ENCODE measurements at regions not wholly inside any gene's neighbourhood (a gene's known extent, or its start where the extent isn't known, plus 50 kb on each side); places are given as distances from the start of the nearest gene placed in this dataset.

GRCh38 chr5:3412146-3412545 lies 183.5 kb upstream of the IRX1 start:
- Histone ChIP-seq H3K4me2 (no peak overlapping the region), H3K27ac (no peak overlapping the region), H3K9me3 (0 out of 3 replicates have a peak, but pooled peaks cover 4% of the 10 kb centered on the region), H3K4me3 (no peak overlapping the region), H3K4me1 (no peaks in the 10 kb centered on the region)
- DNase-seq (ENCODE audit: low read depth in 1 of 2, low spot score in 1 of 2) (no peak), ATAC-seq (no peak), FAIRE-seq (no peak)
- WGBS (ENCODE audit: missing lambda C conversion rate) = 0% methylated on average over 1 of the region's 1 CpG
- no peak for TF ChIP-seq EHMT2 (IDR thresholded peaks at IDR 0.05; ENCODE audit: low read depth)
- no peak for TF ChIP-seq GATA3 (IDR thresholded peaks at IDR 0.05; ENCODE audit: borderline replicate concordance)
- no peak for TF ChIP-seq CHD4 (IDR thresholded peaks at IDR 0.05; ENCODE audit: borderline replicate concordance)
- no peak for TF ChIP-seq CEBPB (IDR thresholded peaks at IDR 0.05)
- no peak for TF ChIP-seq RFX5 (IDR thresholded peaks at IDR 0.05)
- TF ChIP-seq NFE2L2 (conservative IDR thresholded peaks at IDR 0.05; ENCODE audit: low read length) = no peak
- TF ChIP-seq SREBF2 (IDR thresholded peaks at IDR 0.05) = no peak
- no peak for TF ChIP-seq CBX2 (IDR thresholded peaks at IDR 0.05; ENCODE audit: borderline replicate concordance, low read depth)
- TF ChIP-seq HOXB13 (CRISPR knock-in tag; IDR thresholded peaks at IDR 0.05; ENCODE audit: low read depth) = no peak
- TF ChIP-seq MYC (IDR thresholded peaks at IDR 0.05; ENCODE audit: borderline replicate concordance, low read length) = no peak
- TF ChIP-seq ELK1 (IDR thresholded peaks at IDR 0.05; ENCODE audit: low read depth, low read length) = no peak
- no peak for TF ChIP-seq MAX (IDR thresholded peaks at IDR 0.05)
- no peak for TF ChIP-seq CHD2 (IDR thresholded peaks at IDR 0.05; ENCODE audit: low read length, partially characterized antibody)
- TF ChIP-seq TFCP2L1 (CRISPR knock-in tag; IDR thresholded peaks at IDR 0.05) = no peak
- no peak for TF ChIP-seq CBX8 (IDR thresholded peaks at IDR 0.05)
- TF ChIP-seq MAZ (IDR thresholded peaks at IDR 0.05; ENCODE audit: borderline replicate concordance, low read depth, low read length) = no peak
- TF ChIP-seq E2F6 (IDR thresholded peaks at IDR 0.05; ENCODE audit: borderline replicate concordance, low read depth) = no peak
- no peak for TF ChIP-seq PHF8 (IDR thresholded peaks at IDR 0.05; ENCODE audit: borderline replicate concordance, low read depth)
- POLR2A ChIA-PET = no interaction called here
- CTCF ChIA-PET = no interaction called here

GRCh38 chr5:3411363-3411762 lies 184.3 kb upstream of the IRX1 start:
- DNase-seq (ENCODE audit: low read depth in 1 of 2, low spot score in 1 of 2) (no peak), FAIRE-seq (no peak), ATAC-seq (no peak)
- TF ChIP-seq ZC3H11A (IDR thresholded peaks at IDR 0.05) (no peak), TP53 (CRISPR knock-in tag; IDR thresholded peaks at IDR 0.05) (no peak), NR3C1 (IDR thresholded peaks at IDR 0.05) (no peak), HMGXB4 (CRISPR knock-in tag; IDR thresholded peaks at IDR 0.05; ENCODE audit: borderline replicate concordance) (no peak)
- no peak overlapping the region for H3K27ac ChIP-seq
- H3K4me1 ChIP-seq = no peaks in the 10 kb centered on the region
- CTCF ChIA-PET = no interaction called here
- H3K4me3 ChIP-seq = no peak overlapping the region
- POLR2A ChIA-PET = no interaction called here
- 0 out of 3 replicates have a peak, but pooled peaks cover 4% of the 10 kb centered on the region for H3K9me3 ChIP-seq
- WGBS (ENCODE audit: missing lambda C conversion rate) = 2% methylated on average over 2 of the region's 2 CpGs
- no peak overlapping the region for H3K4me2 ChIP-seq

- ATAC-seq (no peak), DNase-seq (ENCODE audit: low read depth in 1 of 2, low spot score in 1 of 2) (no peak), FAIRE-seq (no peak)
- no peak overlapping the region for H3K4me3 ChIP-seq
- ChIA-PET CTCF (no interaction called here), POLR2A (no interaction called here)
- H3K9me3 ChIP-seq = no peaks in the 10 kb centered on the region
- H3K4me2 ChIP-seq = no peak overlapping the region
- no peaks in the 10 kb centered on the region for H3K4me1 ChIP-seq
- TF ChIP-seq ZSCAN20 (CRISPR knock-in tag; IDR thresholded peaks at IDR 0.05) (no peak), FOSB (CRISPR knock-in tag; IDR thresholded peaks at IDR 0.05) (no peak), RAD21 (conservative IDR thresholded peaks at IDR 0.05 in 1 of 2, IDR thresholded peaks at IDR 0.05 in 1 of 2) (no peak)
- H3K27ac ChIP-seq = no peak overlapping the region
- 26% methylated on average over 8 of the region's 8 CpGs for WGBS (ENCODE audit: missing lambda C conversion rate)
Measured at GRCh38 chr5:3401635-3402034, 194.0 kb upstream of the IRX1 start.

Data from A549 (cell line).